GM04504 (cell line): ENCODE measurements at regions not wholly inside any gene's neighbourhood (a gene's known extent, or its start where the extent isn't known, plus 50 kb on each side); places are given as distances from the start of the nearest gene placed in this dataset.
A peak's percentile ranks its signal among the peaks of the same experiment; 100 is the strongest.
"Not testable (repeated sequence)": the region's sequence is repeated elsewhere in the genome, so short reads cannot be mapped to it uniquely, and the experiment has no call there.

Experiments used
- DNase-seq: peaks from one replicate; pipeline ENCODE4 v3.0.0-alpha.2; 2012; ENCODE audit warnings: low read depth

DNA sequence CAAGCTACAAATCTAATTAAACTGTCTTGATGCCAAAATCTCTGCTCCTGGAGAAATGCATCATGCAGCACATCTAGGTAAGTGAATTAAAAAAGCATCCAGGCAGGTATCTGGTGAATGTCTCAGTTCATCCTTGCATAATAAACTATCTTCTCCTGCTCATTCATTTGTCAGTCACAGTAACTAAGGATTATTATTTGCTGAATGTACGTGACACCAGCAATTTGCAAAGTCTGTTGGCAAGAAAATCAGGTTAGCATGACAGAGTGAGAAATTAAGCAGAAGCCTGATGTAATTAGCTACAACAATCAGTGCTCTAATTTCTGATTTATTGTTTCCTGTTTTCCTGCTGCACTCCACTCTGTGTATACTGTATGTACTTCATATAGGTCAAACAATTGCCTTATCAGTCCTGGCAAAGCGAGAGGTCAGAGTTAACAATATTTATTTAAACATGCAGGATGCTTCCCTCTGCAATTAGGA lies 213.6 kb downstream of the FBXO8 start:
- no peak for DNase-seq

GRCh38 chr4:174066611-174067205 lies 216.8 kb downstream of the FBXO8 start:
- DNase-seq = no peak

GRCh38 chr4:174062831-174063230 lies 220.6 kb downstream of the FBXO8 start:
- DNase-seq = no peak

- no peak for DNase-seq
Observed at GRCh38 chr4:174061026-174061425, 222.4 kb downstream of the FBXO8 start.

GRCh38 chr4:174058846-174059245 lies 224.6 kb downstream of the FBXO8 start:
- DNase-seq = no peak

- no peak for DNase-seq
Observed at GRCh38 chr4:174056959-174057358, 226.5 kb downstream of the FBXO8 start.

DNA sequence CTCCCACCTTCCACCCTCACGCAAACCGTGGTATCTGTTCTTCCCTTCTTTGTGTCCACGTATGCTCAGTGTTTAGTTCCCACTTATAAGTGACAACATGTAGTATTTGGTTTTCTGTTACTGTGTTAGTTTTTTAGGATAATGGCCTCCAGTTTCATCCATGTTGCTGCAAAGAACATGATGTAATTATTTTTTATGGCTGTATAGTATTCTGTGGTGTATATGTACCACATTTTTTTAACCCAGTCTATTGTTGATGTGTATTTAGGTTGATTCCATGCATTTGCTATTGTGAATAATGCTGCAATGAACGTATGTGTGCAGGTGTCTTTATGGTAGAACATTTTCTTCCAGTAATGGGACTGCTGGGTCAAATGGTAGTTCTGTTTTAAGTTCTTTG lies 228.1 kb downstream of the FBXO8 start:
- no peak for DNase-seq

- DNase-seq = no peak
Observed at GRCh38 chr4:174053895-174054294, 229.6 kb downstream of the FBXO8 start.

DNA sequence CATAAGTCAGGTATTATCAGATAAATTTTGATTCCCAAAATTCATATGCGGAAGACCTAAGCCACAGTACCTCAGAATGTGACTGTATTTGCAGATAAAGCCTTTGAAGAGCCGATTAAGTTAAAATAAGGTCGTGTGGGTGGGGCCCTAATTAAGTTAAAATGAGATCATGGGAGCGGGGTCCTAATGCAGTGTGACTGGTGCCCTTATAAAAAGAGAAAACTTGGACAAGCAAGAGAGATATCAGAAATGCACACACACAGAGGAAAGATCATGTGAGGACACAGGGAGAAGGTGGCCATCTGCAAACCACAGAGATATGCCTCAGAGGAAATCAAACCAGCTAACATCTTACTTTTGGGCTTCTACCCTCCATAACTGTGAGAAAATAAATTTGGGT lies 236.1 kb downstream of the FBXO8 start:
- no peak for DNase-seq

DNA sequence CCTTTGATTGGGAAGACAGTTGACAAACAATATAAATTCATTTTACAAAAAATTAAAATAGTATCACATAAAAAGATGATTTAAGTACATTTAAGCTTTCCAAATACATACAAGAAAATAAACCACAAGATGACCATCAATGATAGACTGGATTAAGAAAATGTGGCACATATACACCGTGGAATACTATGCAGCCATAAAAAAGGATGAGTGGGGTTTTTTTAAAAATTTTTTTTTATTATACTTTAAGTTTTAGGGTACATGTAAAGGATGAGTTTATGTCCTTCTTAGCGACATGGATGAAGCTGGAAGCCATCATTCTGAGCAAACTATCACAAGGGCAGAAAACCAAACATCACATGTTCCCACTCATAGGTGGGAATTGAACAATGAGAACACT lies 237.6 kb downstream of the FBXO8 start:
- not testable (repeated sequence) for DNase-seq

DNA sequence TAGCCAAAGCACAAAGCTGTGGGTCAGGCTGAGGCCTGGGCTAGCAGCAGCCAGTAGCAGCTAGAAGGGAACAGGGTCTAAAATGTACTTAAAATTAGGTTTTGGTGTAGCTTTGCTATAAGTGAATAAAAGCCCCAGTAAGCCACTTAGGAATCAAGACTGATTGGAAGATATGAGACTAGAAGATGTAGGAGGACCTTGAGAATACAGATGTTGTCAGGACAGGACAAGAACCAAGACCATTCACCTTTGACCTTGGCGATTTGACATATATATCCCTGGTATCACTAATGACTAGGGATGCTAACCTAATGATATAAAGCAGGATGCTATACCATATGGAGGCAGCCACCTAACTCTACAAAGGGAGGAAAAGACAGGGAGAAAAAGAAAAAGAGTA lies 238.1 kb downstream of the FBXO8 start:
- DNase-seq = no peak

- DNase-seq = no peak
Observed at GRCh38 chr4:174041555-174042105, 241.8 kb downstream of the FBXO8 start.

GRCh38 chr4:174040287-174040686 lies 243.2 kb downstream of the FBXO8 start:
- DNase-seq = no peak

- no peak for DNase-seq
Observed at GRCh38 chr4:174038481-174038880, 245.0 kb downstream of the FBXO8 start.

DNA sequence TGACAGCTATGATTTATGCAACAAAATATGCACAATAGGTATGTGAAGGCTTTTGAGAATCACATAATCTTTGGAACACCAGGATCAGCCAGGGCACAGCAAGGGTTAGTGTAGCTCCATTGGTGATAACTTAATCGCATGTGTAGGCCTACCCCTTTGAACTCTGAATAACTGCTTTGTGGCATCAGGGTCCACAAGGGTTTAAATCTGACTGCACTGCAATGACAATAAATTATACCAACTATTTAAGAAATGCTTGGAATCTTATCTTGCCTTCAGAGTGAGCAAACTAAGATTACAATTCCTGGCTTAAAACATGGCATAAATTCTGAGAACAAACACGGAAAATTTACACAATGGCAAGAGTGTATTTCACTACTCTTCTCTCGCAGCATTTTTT lies 245.8 kb downstream of the FBXO8 start:
- no peak for DNase-seq

GRCh38 chr4:174037049-174037448 lies 246.4 kb downstream of the FBXO8 start:
- DNase-seq = peak; percentile 20

DNA sequence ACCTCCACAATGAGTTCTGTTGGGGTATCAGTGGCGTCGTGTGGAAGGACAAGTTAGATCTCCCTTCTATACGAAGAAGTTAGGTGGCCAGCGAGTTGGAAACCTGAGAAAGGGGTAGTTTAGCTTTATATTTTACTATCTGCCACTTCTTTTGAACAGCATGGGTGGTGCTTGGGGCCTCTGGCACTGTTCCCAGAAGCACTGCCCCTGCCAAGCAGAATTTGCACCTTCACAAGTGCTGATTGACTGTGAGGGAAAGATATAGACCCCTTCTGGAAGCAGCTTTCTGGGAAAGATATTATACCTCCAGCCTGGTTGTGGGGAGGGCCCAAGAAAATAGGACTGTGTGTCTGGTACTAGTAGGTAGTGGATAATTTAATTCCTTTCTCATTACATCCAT lies 246.9 kb downstream of the FBXO8 start:
- no peak for DNase-seq

DNA sequence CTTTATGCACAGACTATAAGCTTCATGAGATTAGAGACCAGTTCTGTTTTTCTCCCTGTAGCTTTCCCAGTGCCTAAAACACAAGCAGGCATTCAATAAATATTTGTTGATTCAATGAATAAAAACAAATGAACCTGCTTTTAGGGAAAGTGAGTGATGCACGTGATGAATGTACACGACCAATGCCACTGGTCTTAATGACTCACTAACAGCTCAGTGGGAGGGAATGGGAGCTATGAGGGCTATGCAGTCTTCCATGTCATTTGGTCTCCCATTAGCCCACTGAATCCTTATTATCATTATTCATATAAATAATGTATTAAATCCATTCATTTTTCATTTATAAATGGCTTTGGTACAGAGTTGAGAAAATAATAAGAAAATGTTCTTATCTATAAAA lies 247.4 kb downstream of the FBXO8 start:
- no peak for DNase-seq

DNA sequence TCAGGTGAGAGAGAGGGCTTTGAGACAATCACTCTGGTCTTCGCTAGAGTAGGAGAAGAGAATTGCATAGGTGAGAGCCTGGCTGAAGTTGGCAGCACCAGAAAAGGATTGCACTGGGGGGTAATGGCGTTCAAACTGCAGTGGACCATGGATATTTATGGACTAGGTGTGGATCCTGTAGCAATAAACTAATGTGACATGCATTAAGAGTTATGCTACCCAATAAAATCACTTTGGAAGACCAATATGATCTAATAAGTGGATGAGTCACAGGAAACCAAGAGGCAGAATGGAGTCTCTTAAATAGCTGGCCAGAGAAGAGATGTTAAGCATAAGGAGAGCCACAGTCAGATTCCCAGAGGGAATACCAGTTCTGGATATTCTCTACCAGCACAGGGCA lies 259.8 kb downstream of the FBXO8 start:
- peak; percentile 17 for DNase-seq

GRCh38 chr4:174018236-174018635 lies 265.2 kb downstream of the FBXO8 start:
- DNase-seq = no peak

GRCh38 chr4:174016251-174016650 lies 267.2 kb downstream of the FBXO8 start:
- no peak for DNase-seq

DNA sequence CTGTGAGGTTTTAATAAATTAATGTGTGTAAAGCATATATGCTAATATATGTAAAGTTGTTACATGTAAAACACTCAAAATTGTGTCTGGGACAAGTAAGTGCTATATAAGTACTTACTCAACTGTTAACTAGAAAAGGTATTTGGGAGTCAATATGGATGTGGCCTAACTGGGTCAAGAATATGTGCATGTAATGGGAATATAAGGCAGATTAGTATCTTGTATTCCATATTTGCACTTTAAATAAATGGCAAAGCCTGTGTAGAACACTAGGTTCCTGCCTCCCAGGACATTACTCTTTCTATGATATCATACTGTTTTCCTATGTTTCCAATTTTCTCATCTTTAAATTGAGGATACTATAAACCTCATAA lies 270.6 kb downstream of the FBXO8 start:
- no peak for DNase-seq

DNA sequence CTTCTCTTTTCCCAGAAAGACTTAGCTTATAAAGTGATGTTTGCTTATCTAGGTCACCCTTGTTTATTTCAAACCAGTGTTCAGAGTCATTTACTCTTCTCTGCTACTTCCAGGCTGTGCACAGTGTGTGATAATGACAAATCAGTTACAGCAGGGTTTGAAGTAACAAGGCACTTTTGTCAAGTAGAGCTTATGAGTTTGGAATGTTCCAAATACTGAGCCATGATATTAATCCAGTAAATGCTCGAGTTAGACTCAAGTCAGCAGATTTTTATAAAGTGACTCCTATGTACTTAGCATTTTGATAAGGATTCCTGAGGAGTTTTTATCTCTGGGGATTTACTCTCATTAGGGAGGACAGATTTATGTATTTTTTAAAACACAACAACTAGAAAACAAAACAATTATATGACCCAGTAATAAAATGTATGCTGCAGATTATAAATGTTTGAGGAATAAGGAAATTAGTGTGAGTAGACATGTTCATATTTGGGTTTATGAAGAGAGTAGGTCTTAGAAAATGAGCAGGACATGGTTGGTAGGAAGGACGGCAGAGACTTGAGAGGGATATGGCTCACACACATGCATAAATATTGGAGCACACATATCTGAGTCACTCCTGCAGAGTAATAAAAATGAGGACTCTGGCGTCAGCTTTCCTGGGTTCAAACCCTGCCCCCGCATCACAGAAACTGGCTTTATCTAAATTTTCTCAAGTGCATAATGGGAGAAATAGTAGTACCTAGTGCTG lies 271.2 kb downstream of the FBXO8 start:
- no peak for DNase-seq

DNA sequence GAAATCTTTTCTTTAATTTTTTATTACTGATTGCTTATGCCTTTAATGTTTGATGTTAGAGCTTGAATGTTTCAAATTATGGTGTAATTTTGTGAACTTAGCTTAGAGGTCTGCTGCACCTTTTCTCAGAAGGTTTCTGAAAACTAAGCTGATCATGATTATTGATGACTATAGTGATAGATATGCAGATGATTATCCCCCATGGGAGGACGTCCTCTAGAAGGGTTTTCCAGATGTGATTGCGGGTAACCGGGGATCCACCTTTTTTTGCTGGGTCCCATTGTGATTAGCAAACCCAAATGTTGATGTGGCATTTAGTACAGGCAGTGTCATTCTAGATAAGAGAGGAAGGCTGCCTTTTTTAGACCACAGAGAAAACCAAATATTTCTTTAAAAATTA lies 272.9 kb downstream of the FBXO8 start:
- no peak for DNase-seq
